Esophagus mucosa (tissue), 1 donor: ENCODE measurements at regions not wholly inside any gene's neighbourhood (a gene's known extent, or its start where the extent isn't known, plus 50 kb on each side); places are given as distances from the start of the nearest gene placed in this dataset.

Experiments
- ATAC-seq: fragments of 200-7000 bp; cut with Tn5 transposase; one replicate; pipeline ENCODE4 v1.9.1; 2020
- donor health status: DM: yes; HTN: yes; CAD: no.

DNA sequence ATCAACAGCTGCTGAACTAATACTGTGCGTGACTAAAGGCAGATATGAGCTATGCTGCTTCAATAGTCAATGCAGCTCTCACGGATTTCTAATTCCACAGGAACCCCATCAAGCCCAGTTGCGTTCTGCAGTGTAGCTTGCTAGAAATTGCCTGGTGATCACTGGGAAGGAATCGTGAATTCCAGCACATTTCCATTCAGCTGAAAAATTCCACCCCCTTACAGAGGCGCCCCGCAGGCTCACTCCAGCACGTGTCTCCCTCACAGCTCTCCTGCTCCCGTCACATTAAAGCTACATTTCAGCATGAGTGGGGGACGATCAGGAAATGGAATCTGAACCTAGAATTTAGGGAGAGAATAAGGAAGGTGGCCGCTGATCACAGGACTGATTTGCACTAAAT is 534.8 kb downstream of the TCERG1L start:
- no peak for ATAC-seq

DNA sequence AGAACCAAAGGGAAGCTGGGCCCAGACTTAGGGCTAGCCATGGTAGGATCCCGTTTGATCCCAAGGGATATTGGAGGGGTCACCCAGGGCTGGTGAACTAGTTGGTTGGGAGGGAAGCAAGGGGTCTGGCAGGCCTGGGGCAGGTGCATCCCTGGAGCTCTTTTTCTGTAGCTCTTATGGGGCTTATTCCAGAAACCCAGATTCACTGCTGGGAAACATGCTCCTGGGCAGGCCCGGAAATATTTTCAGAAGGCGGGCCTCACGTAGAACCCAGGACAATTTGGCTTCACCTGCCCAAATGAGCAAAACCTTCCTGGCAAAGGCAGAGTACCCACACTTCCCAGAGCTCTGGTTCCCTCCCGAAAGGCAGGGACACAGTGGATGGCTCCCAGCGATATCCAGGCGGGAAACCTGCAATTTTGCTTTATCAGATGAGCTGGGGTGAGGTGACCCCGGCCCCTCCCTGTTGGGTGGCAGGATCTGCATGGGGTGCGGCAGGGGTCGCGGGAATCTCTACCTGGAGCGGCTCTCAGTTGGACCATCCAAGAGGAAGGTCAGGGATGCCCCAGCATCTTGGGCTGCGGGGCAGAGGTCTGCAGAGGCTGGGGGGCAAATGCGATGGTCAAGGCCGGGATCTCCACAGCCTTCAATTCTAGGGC is 533.9 kb downstream of the TCERG1L start:
- ATAC-seq = no peak

- ATAC-seq = no peak
Measured at GRCh38 chr10:130778166-130778545, 533.4 kb downstream of the TCERG1L start.

- no peak for ATAC-seq
Measured at GRCh38 chr10:130780763-130781162, 530.8 kb downstream of the TCERG1L start.

DNA sequence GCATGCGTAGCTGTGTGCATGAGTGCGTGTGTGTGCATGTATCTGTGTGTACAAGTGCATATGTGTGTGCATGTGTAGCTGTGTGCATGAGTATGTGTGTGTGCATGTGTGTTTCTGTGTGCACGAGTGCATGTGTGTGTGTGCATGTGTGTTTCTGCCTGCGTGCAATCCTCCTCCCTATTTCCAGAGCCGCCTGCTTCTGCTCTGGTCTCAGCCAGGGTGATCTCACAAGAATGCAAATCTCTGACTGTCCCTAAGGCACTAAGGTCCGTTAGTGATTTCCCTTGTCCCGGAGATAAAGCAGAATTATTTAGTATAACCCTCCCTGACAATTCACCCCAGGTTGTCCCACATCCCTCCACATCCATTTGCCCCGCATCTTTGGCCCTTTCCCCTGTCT is 530.3 kb downstream of the TCERG1L start:
- no peak for ATAC-seq

DNA sequence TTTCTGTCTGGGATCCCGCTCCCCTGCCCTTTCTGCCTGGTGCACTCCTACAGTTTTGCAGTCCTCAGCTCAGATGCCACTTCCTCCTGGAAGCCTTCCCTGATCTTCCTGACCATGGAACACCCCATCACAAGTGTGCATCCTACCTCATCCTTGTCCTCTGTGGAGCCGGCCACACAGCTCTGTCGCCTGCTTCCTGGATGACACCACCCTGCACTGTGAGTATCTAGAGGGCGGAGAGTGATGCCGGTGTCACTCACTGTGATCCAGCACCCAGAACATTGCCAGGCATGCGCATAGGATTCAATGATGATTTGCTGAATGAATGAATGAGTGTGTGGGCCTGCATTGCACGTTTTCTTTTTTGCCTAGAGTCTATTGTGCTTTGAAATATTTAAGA is 529.9 kb downstream of the TCERG1L start:
- no peak for ATAC-seq

GRCh38 chr10:130782467-130782866 is 529.1 kb downstream of the TCERG1L start:
- no peak for ATAC-seq

DNA sequence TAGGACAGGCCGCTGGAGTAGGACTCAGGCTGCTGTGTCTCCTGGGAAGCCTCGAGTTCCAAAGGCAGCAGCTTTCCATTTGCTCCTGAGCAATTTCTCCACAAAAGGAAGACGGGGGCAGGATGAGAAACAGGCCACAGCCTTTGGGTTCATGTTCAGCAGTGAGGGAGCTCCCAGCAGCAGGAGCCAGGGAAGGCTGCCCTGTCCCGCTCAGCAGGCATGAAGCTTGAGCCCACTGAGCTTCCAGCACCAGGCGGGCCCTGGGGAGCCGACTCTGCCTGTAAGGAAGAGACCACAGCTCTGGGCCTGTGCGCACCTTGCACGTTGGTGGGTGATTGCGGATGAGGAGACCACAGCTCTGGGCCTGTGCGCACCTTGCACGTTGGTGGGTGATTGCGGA is 527.2 kb downstream of the TCERG1L start:
- ATAC-seq = no peak

DNA sequence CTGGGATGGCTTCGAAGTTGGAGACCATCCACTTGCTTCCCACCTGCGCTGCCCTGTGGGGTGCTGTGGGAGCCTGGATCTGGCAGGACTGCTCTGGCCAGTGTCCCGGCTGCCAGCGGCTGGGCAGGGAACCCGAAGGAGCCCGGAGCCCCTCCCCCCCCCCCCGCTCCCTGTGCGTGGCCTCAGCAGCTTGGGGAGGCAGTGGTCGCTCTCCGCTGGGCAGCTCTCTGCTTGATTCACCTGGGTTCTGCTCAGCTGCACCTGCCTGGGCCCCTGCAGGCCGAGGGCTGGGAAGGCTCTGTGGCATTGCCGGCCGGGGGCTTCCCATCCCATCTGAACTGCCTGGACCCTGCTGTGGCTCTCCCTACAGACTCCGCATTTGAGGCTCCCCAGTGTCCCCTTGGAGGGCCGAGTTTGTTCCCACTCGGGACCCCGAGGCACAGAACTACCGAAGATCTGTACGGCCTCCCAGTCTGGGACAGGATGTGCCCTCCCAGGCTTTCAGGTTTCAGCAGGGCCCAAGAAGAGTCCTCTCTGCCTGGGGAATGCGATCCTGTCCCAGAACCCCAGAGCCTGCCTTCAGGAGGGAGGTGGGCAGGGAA is 525.1 kb downstream of the TCERG1L start:
- ATAC-seq = no peak

DNA sequence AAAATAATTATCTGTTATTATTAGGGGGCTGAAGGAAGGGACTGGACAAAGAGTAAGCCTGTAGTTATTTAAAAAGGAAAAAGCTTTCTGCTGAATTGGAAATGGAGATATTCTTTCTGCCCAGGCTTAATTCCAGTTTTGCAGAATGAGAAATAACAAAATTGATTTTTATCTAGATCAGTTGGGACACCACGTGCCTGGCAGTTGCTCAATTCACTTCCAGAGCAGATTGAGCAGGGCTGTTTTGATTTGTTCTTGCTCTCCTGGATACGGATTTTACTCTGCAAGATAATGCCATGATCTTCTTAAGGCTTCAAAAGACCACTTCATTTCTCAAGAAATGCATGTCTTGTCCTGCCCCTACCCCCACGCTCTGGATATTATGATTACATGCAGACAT is 524.3 kb downstream of the TCERG1L start:
- ATAC-seq = no peak

GRCh38 chr10:130787821-130788220 is 523.7 kb downstream of the TCERG1L start:
- ATAC-seq = no peak

- peak; percentile 41 for ATAC-seq
Measured at GRCh38 chr10:130790339-130790738, 521.2 kb downstream of the TCERG1L start.

DNA sequence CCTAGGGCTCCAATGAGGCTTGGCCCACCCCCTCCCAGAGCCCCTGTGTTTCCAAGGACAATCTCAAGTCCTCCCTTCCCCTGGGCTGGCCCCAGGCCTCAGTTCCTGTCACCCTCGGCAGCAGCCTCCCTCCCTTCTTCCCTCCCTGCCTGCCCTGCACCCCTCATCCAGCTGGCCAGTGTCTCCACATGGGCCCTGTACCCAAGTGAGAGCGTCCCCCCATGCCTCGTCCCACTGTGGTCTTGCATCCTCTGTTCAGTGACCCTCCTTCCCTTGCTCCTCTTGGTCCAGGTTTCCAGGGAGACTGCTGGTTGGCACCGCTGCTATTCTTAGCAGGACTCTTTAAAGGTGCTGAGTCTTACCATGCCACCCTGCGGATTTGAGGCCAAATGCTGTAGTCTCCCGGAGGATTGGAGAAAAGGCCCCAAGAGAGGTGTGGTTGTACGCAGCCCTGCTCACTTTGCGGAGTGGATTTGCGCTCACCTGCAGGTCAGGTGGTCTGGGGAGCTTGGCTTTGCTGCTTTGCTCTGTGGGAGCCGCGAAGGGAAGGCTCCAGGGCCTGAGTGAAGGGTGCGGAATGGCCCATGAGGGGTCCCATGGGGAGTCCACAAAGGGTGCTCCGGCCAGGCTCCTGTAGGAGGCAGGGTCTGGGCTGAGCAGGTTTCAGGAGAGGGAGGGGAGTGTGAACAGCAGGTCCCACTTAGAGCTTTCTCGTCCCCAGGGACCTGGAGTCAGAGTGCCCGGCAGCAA is 519.2 kb downstream of the TCERG1L start:
- ATAC-seq = no peak

DNA sequence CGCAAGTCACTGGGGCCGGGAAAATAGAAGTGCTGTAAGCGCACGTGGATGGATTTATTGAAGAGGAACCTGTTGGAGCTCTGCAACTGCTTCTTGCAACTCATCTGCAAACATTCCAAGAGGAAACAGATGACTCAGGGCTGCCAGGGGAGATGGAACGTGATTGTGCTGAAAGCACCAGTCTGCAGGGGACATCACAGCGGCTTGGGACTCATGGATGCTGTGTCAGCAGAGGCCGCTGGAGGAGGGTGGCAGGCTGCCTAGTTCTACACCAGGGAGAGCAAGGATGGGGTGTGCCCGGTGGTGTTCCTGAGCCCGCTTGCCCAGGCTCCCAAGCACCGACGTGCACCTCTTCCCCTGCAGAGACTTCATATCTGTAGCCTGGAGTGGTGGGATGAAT is 515.7 kb downstream of the TCERG1L start:
- ATAC-seq = no peak

- no peak for ATAC-seq
Measured at GRCh38 chr10:130799532-130799931, 512.0 kb downstream of the TCERG1L start.

- no peak for ATAC-seq
Measured at GRCh38 chr10:130800281-130800680, 511.2 kb downstream of the TCERG1L start.

GRCh38 chr10:130801276-130801675 is 510.2 kb downstream of the TCERG1L start:
- no peak for ATAC-seq

DNA sequence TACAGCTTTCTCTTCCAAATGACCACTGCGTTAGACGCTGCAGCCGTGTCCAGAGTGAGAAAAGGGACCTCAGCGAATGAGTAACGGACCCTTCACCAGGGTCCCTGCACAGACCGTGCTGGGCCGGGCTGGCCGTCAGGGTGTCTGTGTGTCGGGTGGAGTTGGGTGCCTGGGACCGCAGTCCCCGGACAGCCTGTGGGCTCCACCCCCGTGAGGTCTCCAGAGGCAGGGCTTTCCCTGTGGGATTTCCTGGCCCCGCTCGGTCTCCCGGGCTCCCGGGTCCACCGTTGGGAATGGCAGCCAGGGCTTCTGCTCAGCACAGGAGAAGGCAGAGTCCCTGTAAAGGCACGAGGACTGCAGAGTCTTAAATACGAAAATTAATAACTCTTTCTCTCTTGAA is 509.7 kb downstream of the TCERG1L start:
- ATAC-seq = no peak

DNA sequence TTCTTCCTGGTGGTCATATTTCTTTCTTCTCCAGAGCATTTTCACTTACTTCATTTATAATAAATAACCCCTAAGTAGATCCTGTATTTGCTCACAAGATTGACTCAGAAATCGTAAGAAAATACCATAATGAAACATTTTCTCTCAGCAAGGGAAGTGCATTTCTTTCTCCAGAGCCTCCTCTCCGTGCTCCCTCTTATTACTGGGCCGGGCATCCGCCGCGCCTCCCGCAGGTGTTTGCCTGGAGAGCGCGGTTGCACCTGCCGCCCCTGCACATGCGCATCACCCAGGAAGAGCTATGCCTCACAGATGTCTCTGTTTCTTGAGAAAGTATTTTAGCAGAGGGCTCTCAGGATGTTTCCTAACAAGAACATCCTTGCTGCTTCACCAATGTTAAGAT is 509.2 kb downstream of the TCERG1L start:
- ATAC-seq = no peak

DNA sequence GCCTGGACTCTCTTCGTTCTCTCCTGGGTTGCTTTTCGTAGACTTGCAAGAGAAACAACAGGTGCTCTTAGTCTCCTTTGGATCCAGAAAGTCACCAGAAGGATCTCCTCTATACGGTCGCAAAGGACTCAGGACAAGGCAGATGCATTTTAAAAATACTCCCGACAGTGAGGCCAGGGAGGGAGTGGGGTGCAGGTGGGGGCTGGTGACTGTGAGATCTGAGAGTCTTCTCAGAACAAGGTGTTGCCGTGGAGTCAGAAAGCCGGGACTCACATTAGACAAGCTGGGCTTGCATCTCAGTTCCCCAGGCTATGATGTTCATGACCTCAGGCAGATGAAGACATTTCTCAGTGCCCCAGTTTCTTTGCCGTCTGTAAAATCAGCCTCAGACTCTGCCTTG is 507.2 kb downstream of the TCERG1L start:
- no peak for ATAC-seq

DNA sequence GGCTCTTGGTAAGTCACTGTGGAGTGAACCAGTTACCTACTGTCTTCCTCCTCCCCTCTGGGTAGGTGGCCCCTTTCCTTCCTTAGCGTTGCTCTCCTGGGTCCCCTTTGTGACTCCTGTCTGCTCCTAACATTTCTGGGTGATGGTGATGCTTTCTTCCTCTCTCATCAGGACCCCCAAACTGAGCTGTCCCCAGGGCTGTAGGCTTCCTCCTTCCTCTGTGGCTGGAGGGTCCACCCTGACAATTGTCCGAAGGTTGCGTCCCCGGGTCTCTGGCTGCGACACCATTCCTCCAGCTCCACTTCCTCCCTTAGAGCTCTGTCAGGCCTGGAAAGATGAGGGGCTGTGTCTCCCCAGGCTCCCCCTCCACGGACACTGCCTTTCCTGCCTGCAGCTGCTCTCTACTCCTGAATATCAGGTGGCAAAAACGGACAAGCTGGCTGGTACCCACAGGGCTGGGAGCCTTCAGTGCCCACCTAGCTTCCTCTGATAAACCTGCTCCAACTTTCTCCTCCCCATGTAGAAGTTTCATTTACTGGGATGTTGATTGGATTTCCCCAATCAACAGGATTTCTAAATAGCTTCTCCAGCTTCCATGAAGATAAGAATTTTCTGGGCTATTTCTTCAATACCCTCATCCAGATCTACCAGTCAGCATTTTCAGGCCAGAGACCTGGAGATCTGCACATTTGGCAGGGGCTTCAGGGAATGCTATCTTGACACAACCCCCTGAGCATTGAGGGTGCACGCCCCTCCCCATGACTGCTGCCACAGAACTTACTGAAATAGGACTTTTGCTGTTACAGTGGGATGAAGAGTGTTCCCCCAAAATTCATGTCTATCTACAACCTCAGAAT is 506.5 kb downstream of the TCERG1L start:
- ATAC-seq = no peak

DNA sequence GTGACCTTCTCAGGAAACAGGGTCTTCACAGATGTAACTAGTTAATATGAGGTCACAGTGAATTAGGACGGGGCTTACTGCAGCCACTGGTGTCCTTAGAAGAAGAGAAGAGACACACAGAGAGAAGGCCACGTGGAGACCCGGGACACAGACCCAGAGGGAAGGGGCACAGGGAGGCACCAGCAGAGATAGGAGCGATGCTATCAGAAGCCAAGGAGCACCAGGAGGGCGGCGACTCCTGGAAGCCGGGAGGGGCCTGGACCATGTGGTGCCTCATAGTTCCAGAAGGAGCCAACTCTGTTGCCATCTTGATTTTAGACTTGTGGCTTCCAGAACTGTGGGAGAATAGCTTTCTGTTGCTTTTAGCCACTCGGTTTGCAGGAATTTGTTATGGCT is 505.9 kb downstream of the TCERG1L start:
- no peak for ATAC-seq

DNA sequence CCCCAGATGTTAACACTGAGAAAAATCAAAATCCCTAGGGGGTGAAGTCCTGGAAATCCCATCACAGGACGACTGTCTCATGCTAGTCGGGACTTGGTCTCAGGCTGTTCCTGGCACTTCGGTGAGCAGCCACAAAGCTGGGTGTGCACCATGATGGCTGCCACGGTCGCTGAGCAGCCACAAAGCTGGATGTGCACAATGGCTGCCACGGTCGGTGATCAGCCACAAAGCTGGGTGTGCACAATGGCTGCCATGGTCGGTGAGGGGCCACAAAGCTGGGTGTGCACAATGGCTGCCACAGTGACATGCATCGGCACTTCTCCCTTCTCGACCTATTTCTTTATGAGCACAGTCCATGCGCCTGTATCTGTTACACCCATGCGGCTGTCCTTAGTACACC is 505.1 kb downstream of the TCERG1L start:
- no peak for ATAC-seq
